ENCODE measurements at regions not wholly inside any gene's neighbourhood (a gene's known extent, or its start where the extent isn't known, plus 50 kb on each side); places are given as distances from the start of the nearest gene placed in this dataset.
"Not testable (repeated sequence)": the region's sequence is repeated elsewhere in the genome, so short reads cannot be mapped to it uniquely, and the experiment has no call there.

DNA sequence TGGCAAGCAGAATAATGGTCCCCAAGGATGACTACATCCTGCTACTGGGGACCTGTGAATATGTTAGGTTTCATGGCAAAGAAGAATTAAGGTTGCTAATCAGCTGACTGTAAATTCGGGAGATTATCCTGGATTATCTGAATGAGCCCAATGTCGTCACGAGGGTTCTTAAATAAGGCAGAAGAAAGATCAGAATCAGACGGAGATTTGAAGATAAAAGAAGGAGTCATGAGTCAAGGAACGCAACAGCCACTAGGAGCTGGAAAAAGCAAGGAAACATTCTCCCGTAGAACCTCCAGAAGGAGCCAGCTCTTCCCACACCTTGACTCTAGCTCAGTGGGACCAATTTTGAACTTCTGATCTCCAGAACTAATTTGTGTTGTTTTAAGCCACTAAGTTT lies 82.9 kb upstream of the APBB1IP start:
- Mint-ChIP-seq H3K36me3 (ENCODE audit: low read depth) (no peaks in the 10 kb centered on the region), H3K27me3 (no peaks in the 10 kb centered on the region), H3K9me3 (no peaks in the 10 kb centered on the region)

DNA sequence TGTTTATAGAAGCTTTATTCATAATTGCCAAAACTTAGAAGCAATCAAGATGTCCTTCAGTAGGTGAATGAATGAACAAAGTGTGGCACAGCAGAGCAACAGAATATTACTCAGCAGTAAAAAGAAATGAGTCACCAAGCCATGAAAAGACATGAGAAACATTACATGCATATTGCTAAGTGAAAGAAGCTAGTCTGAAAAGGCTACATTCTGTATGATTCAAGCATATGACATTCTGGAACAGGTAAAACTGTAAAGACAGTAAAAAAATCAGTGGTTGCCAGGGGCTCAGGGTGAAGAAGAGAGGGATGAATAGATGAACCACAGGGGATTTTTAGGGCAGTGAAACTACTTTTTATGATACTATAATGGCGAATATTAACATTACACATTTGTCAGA lies 80.9 kb upstream of the APBB1IP start:
- no peak overlapping the region for H3K4me3 Mint-ChIP-seq
- no peaks in the 10 kb centered on the region for H3K36me3 Mint-ChIP-seq (ENCODE audit: low read depth)
- no peaks in the 10 kb centered on the region for H3K9me3 Mint-ChIP-seq
- H3K27ac Mint-ChIP-seq: no peak overlapping the region
- peaks cover 14% of the 10 kb centered on the region for H3K4me1 Mint-ChIP-seq (ENCODE audit: low read depth)
- H3K27me3 Mint-ChIP-seq: no peaks in the 10 kb centered on the region

More for the DNA sequence above, 82.9 kb upstream of the APBB1IP start:
- Mint-ChIP-seq H3K4me3 (no peak overlapping the region), H3K27ac (no peak overlapping the region), H3K4me1 (ENCODE audit: low read depth) (peaks cover 14% of the 10 kb centered on the region)

DNA sequence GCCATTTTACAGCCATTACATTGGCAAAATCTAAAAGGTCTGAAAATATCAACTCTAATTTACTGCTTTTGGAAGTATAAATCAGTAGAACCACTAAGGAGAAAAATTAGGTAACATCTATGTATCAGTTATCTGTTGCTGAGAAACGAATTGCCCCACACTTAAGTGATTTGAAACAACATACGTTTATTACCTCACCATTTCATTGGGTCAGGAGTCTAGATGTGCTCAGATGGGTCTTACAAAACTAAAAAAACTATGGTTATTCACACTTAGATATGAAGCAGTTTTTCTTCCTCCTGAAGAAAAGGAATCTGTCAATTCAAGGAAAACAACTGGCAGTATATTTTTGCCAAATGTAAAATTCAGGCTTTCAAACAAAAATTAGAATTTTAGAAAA lies 80.1 kb upstream of the APBB1IP start:
- H3K27me3 Mint-ChIP-seq: no peaks in the 10 kb centered on the region
- no peak overlapping the region for H3K27ac Mint-ChIP-seq
- no peak overlapping the region for H3K4me3 Mint-ChIP-seq
- H3K36me3 Mint-ChIP-seq (ENCODE audit: low read depth): no peaks in the 10 kb centered on the region
- H3K4me1 Mint-ChIP-seq (ENCODE audit: low read depth): peaks cover 14% of the 10 kb centered on the region
- H3K9me3 Mint-ChIP-seq: no peaks in the 10 kb centered on the region

DNA sequence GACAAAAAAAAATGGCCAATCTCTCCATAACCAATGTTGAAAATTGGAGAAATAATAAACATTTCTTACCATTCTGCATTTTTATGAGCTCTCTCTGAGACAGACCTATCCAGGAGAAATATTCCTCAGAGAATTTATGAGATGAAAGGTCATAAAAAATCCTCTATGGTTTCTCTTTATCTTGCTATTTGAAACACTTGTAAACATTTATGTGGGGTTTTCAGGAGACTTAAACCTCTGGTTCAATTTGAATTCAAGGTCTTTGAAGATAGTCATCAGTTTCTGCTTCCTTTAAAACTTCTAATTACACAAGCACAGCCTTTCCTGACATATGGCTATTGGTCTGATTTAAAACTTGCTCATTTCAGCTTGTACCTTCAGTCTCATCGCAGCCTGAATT lies 78.5 kb upstream of the APBB1IP start:
- no peaks in the 10 kb centered on the region for H3K36me3 Mint-ChIP-seq (ENCODE audit: low read depth)
- H3K4me3 Mint-ChIP-seq: no peak overlapping the region
- H3K27me3 Mint-ChIP-seq: no peaks in the 10 kb centered on the region
- no peaks in the 10 kb centered on the region for H3K9me3 Mint-ChIP-seq
- no peak overlapping the region for H3K27ac Mint-ChIP-seq
- H3K4me1 Mint-ChIP-seq (ENCODE audit: low read depth): peaks cover 14% of the 10 kb centered on the region

DNA sequence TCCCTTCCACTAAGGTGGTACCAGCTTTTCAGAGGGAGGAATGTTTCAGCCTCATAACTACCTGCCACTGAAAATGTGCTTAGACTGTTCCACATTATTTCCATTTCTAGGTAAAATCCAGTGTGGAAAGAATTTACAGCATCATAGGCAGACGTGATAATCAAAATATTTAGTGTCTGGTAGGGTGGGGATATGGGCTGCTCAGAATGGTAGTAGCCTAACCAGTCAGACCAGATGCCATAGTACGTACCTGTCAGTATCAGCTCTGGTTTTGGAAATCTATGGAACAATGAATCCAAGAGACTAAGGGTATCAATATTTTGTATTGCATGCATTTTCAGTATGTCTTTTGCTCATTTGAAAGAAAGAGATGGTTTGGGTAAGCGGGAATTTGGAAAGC lies 76.8 kb upstream of the APBB1IP start:
- Mint-ChIP-seq H3K27me3 (no peaks in the 10 kb centered on the region), H3K4me1 (ENCODE audit: low read depth) (peaks cover 22% of the 10 kb centered on the region), H3K27ac (no peak overlapping the region), H3K36me3 (ENCODE audit: low read depth) (no peaks in the 10 kb centered on the region), H3K9me3 (no peaks in the 10 kb centered on the region), H3K4me3 (no peak overlapping the region)

DNA sequence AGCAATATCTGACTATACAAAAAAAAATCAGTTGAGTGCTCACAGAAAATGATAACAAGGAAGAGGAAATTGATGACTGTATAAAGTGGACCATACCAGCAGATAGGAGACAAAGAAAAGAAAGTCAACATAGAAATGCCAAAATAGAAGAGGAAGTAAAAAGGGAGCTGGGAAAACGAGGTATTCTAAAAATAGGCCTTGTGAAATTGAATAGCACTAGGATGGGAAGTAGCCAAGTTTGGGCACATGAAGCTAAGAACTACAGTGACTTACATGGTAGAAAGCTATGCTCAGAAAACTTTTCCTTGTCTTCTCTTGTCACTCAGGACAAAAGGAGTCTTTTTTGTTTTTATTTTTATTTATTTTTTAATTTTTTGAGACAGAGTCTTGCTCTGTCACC lies 76.2 kb upstream of the APBB1IP start:
- Mint-ChIP-seq H3K27ac (no peak overlapping the region), H3K4me1 (ENCODE audit: low read depth) (peaks cover 19% of the 10 kb centered on the region), H3K4me3 (no peak overlapping the region), H3K36me3 (ENCODE audit: low read depth) (no peaks in the 10 kb centered on the region), H3K27me3 (no peaks in the 10 kb centered on the region), H3K9me3 (no peaks in the 10 kb centered on the region)

DNA sequence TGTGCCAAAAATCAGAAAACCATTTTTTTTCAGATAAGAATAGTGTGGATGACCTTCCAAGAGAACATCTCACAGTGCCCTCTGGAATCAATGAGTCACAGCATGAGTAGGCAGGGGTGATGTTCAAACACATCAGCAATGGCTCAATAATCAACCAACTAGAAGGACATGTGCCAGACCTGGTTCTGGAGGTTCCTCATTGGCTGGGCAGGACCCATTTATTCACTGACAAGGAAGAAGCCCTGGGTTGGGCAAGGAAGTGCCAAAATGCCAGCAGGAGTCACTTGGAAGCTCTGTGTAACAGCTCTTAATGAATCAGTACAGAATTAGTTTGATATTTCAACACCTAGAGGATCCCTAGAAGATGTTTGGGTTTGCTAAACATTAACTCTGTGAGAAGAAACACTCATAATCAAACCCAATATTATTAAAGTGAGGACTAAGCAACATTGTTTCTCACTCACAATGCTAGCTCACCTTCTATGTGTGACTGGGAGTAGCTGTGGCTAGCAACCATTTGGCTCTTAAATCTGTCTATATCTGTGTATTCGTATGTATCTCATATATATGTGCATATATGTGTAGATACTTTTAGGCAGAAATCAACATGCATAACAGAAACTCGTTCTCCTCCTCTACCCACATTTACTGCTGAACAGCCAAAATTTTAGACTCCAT lies 72.3 kb upstream of the APBB1IP start:
- no peak overlapping the region for H3K4me3 Mint-ChIP-seq
- no peaks in the 10 kb centered on the region for H3K27me3 Mint-ChIP-seq
- peaks cover 14% of the 10 kb centered on the region for H3K4me1 Mint-ChIP-seq (ENCODE audit: low read depth)
- peaks cover 16% of the 10 kb centered on the region for H3K9me3 Mint-ChIP-seq
- no peaks in the 10 kb centered on the region for H3K36me3 Mint-ChIP-seq (ENCODE audit: low read depth)
- peak overlapping the region; percentile 45 for H3K27ac Mint-ChIP-seq

DNA sequence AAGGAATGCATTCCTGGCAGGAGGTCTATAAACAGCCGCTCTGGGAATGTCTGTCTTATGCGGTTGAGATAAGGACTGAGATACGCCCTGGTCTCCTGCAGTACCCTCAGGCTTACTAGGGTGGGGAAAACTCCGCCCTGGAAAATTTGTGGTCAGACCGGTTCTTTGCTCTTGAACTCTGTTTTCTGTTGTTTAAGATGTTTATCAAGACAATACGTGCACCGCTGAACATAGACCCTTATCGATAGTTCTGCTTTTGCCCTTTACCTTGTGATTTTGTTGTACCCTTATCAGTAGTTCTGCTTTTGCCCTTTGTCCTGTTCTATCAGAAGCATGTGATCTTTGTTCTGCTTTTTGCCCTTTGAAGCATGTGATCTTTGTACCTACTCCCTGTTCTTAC lies 71.1 kb upstream of the APBB1IP start:
- Mint-ChIP-seq H3K9me3 (peaks cover 18% of the 10 kb centered on the region), H3K4me1 (ENCODE audit: low read depth) (peaks cover 14% of the 10 kb centered on the region)
- not testable (repeated sequence) for H3K36me3 Mint-ChIP-seq (ENCODE audit: low read depth); H3K27ac Mint-ChIP-seq; H3K4me3 Mint-ChIP-seq; H3K27me3 Mint-ChIP-seq

DNA sequence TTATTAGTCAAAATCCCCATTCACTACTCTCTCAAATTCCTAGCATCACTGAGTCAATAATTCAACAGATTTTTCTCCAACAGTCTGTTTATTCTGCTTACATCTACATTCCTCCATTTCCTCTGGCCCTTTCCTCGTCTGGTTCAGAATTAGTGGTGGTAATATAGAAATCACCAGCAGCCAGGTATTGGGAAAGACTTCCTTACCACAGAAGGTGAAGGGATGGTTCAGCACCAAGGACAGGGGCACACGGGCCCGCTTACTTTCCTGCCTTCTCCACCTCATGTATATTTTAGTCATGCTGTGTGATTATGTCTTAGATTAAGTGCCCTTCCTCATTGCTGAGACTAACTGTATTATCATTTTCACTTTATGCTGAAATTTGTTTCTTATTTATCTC lies 70.4 kb upstream of the APBB1IP start:
- peaks cover 14% of the 10 kb centered on the region for H3K4me1 Mint-ChIP-seq (ENCODE audit: low read depth)
- no peak overlapping the region for H3K4me3 Mint-ChIP-seq
- H3K9me3 Mint-ChIP-seq: peaks cover 18% of the 10 kb centered on the region
- no peak overlapping the region for H3K27ac Mint-ChIP-seq
- peaks cover 2% of the 10 kb centered on the region for H3K27me3 Mint-ChIP-seq
- no peaks in the 10 kb centered on the region for H3K36me3 Mint-ChIP-seq (ENCODE audit: low read depth)

DNA sequence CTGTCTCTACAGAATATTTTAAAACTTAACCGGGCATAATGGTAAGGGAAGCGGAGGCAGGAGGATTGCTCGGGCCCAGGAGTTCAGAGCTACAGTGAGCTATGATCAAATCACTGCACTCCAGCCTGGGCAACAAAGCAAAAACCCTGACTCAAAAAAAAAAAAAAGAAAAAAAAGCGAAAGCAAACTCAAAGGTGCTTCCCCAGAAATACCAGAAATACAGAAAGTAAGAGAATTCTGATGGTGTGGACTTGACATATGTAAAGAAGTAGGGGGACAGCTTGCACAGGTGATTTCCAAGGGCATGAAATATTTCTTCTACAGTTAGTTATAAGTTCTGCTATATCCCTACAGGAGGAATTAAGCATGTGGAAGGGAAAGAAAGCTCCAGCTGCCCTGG lies 69.7 kb upstream of the APBB1IP start:
- H3K9me3 Mint-ChIP-seq: peaks cover 18% of the 10 kb centered on the region
- H3K27me3 Mint-ChIP-seq: peaks cover 2% of the 10 kb centered on the region
- peaks cover 14% of the 10 kb centered on the region for H3K4me1 Mint-ChIP-seq (ENCODE audit: low read depth)
- H3K4me3 Mint-ChIP-seq: no peak overlapping the region
- H3K36me3 Mint-ChIP-seq (ENCODE audit: low read depth): no peaks in the 10 kb centered on the region
- H3K27ac Mint-ChIP-seq: no peak overlapping the region

DNA sequence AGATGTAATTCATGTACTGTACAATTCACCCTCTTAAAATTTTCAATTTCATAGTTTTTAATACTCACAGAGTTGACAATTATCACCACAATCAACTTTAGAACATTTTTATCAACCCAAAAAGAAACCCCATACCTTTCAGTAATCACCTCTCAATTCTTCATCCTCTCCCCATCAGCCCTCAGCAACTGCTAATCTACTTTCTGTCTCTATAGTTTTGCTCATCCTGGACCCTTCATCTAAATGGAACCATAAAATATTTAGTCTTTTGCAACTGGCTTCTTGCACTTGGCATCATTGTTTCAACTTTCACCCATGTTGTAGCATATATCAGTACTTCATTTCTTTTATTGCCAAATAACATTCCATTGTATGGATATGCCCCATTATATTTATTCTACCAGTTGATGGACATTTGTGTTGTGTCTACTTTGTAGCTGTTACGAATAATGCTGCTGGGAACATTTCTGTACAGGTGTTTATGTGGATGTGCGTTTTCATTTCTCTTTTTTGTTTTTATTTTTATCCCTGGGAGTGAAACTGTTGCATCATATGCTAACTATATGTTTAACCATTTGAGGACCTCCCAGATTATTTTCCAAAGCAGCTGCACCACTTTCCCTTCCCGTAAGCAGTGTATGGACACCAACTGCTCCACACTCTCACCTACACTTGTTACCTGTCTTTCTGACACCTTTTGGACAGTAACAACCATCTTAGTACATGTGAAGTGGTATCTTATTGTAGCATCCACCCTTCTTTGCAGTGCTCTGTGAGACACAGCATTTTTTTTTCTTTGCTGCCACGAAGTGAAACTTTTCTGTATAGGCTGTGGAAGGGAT lies 65.4 kb upstream of the APBB1IP start:
- H3K4me1 Mint-ChIP-seq (ENCODE audit: low read depth): peaks cover 6% of the 10 kb centered on the region
- H3K36me3 Mint-ChIP-seq (ENCODE audit: low read depth): no peaks in the 10 kb centered on the region
- peaks cover 2% of the 10 kb centered on the region for H3K27me3 Mint-ChIP-seq
- H3K9me3 Mint-ChIP-seq: peaks cover 12% of the 10 kb centered on the region
- no peak overlapping the region for H3K27ac Mint-ChIP-seq
- H3K4me3 Mint-ChIP-seq: no peak overlapping the region

DNA sequence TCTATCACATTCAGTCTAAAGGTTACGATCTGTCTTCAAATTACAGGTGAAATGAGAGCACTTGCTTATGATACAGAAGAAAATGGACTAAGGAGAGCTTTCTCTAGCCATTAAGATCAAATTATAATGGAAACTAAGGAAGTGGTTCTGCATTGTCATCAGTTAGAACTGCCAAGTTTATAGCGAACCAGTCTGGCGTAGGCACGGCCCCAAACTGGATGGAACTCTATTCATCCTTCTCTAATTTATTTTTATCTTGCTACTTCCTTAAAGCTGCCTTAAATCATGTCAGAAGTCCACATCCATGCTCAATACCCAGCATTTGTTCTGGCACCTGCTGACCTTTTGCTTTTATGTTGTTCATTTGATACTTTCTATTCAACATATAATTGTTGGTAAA lies 63.7 kb upstream of the APBB1IP start:
- H3K36me3 Mint-ChIP-seq (ENCODE audit: low read depth): no peaks in the 10 kb centered on the region
- no peaks in the 10 kb centered on the region for H3K4me1 Mint-ChIP-seq (ENCODE audit: low read depth)
- H3K4me3 Mint-ChIP-seq: no peak overlapping the region
- peaks cover 16% of the 10 kb centered on the region for H3K9me3 Mint-ChIP-seq
- H3K27ac Mint-ChIP-seq: no peak overlapping the region
- H3K27me3 Mint-ChIP-seq: peaks cover 2% of the 10 kb centered on the region

DNA sequence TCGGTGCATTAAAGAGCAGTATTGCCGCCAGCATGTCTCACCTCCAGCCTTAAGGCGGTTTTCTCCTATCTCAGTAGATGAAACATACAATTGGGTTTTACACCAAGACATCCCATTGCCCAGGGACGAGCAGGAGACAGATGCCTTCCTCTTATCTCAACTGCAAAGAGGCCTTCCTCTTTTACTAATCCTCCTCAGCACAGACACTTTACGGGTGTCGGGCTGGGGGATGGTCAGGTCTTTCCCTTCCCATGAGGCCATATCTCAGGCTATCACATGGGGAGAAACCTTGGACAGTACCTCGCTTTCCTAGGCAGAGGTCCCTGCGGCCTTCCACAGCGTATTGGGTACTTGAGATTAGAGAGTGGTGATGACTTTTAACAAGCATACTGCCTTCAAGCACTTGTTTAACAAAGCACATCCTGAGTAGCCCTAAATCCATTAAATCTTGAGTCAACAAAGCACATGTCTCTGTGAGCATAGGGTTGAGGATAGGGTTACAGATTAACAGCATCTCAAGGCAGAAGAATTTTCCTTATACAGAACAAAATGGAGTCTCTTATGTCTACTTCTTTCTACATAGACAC lies 60.8 kb upstream of the APBB1IP start:
- not testable (repeated sequence) for H3K27ac Mint-ChIP-seq; H3K4me1 Mint-ChIP-seq (ENCODE audit: low read depth); H3K27me3 Mint-ChIP-seq; H3K9me3 Mint-ChIP-seq; H3K4me3 Mint-ChIP-seq; H3K36me3 Mint-ChIP-seq (ENCODE audit: low read depth)

DNA sequence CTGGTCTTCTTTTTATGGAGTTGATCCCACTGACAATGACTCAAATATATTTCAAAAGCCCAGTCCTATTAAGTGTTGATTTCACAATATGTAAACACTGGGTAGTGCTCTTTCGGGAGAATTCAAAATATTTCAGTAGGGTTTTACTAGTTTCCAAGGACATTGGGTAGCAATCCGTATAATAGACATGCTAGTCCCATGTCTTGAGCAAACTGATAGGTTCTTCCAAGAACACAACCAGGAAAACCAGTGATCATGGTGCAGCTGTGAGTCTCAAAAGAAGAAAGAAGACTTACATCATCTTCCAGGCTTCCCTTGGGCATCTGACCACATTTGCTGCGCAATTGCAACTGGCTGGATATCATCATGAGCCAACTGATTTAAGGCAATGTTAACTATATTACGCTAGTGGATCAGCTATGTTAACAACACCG lies 59.3 kb upstream of the APBB1IP start:
- no peak overlapping the region for H3K4me3 Mint-ChIP-seq
- H3K9me3 Mint-ChIP-seq: peaks cover 4% of the 10 kb centered on the region
- no peaks in the 10 kb centered on the region for H3K27me3 Mint-ChIP-seq
- H3K36me3 Mint-ChIP-seq (ENCODE audit: low read depth): no peaks in the 10 kb centered on the region
- H3K27ac Mint-ChIP-seq: no peak overlapping the region
- H3K4me1 Mint-ChIP-seq (ENCODE audit: low read depth): no peaks in the 10 kb centered on the region

DNA sequence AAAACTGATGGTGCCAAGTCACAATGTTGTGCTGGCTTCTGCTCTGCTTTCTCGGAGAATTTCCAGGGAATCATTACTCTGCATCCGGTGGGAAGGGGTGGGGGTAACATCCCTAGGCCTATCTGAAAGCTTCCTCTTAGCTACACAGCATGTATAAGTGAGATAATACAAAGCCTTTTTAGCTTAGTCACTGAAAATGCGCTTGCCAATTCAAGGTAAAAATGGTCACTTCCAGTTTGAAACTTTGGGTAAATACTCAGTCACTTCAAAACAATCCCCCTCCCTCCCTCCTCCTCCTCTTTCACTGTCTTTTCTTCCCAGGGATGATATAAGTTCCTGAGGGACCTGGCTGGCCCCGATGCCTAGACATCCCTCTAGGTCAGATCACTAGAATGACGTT lies 57.3 kb upstream of the APBB1IP start:
- Mint-ChIP-seq H3K27ac (no peak overlapping the region), H3K9me3 (peaks cover 4% of the 10 kb centered on the region), H3K27me3 (no peaks in the 10 kb centered on the region), H3K4me3 (no peak overlapping the region), H3K4me1 (ENCODE audit: low read depth) (no peaks in the 10 kb centered on the region), H3K36me3 (ENCODE audit: low read depth) (no peaks in the 10 kb centered on the region)

All from stimulated activated naive CD8-positive, alpha-beta T cell treated with anti-CD3 and anti-CD28 coated beads, Interleukin-15, Interleukin-2, amounts not matched to agents 100 ng/mL and 50 ng/mL, for 24 hours (primary cell).